ENCODE measurements at regions not wholly inside any gene's neighbourhood (a gene's known extent, or its start where the extent isn't known, plus 50 kb on each side); places are given as distances from the start of the nearest gene placed in this dataset.
"Not testable (repeated sequence)": the region's sequence is repeated elsewhere in the genome, so short reads cannot be mapped to it uniquely, and the experiment has no call there.

- DNase-seq (ENCODE audit: low read depth): no peak
Observed at GRCh38 chr1:198934426-198934825, 295.6 kb downstream of the PTPRC start.

- no peak for DNase-seq (ENCODE audit: low read depth)
Observed at GRCh38 chr1:198934901-198935305, 296.1 kb downstream of the PTPRC start.

GRCh38 chr1:198935306-198935921, 296.6 kb downstream of the PTPRC start:
- DNase-seq (ENCODE audit: low read depth): peak; percentile 83

- DNase-seq (ENCODE audit: low read depth): no peak
Observed at GRCh38 chr1:198936371-198937083, 297.7 kb downstream of the PTPRC start.

GRCh38 chr1:198937231-198938031, 298.6 kb downstream of the PTPRC start:
- peak; percentile 57 for DNase-seq (ENCODE audit: low read depth)

- no peak for DNase-seq (ENCODE audit: low read depth)
Observed at GRCh38 chr1:198939286-198939685, 300.4 kb downstream of the PTPRC start.

GRCh38 chr1:198939956-198940355, 301.1 kb downstream of the PTPRC start:
- DNase-seq (ENCODE audit: low read depth): no peak

GRCh38 chr1:198942466-198942865, 303.6 kb downstream of the PTPRC start:
- DNase-seq (ENCODE audit: low read depth): no peak

- DNase-seq (ENCODE audit: low read depth): no peak
Observed at GRCh38 chr1:198943484-198944187, 304.8 kb downstream of the PTPRC start.

- DNase-seq (ENCODE audit: low read depth): no peak
Observed at GRCh38 chr1:198947456-198947855, 308.6 kb downstream of the PTPRC start.

GRCh38 chr1:198948895-198949659, 310.2 kb downstream of the PTPRC start:
- no peak for DNase-seq (ENCODE audit: low read depth)

GRCh38 chr1:198950036-198950435, 311.2 kb downstream of the PTPRC start:
- no peak for DNase-seq (ENCODE audit: low read depth)

- DNase-seq (ENCODE audit: low read depth): no peak
Observed at GRCh38 chr1:198955085-198955484, 316.2 kb downstream of the PTPRC start.

- no peak for DNase-seq (ENCODE audit: low read depth)
Observed at GRCh38 chr1:198957044-198957443, 318.2 kb downstream of the PTPRC start.

- no peak for DNase-seq (ENCODE audit: low read depth)
Observed at GRCh38 chr1:198959032-198959431, 320.2 kb downstream of the PTPRC start.

- no peak for DNase-seq (ENCODE audit: low read depth)
Observed at GRCh38 chr1:198959676-198960075, 320.8 kb downstream of the PTPRC start.

GRCh38 chr1:198963796-198964195, 325.0 kb downstream of the PTPRC start:
- DNase-seq (ENCODE audit: low read depth): not testable (repeated sequence)

- DNase-seq (ENCODE audit: low read depth): no peak
Observed at GRCh38 chr1:198966519-198966918, 327.7 kb downstream of the PTPRC start.

- DNase-seq (ENCODE audit: low read depth): no peak
Observed at GRCh38 chr1:198967566-198967965, 328.7 kb downstream of the PTPRC start.

- no peak for DNase-seq (ENCODE audit: low read depth)
Observed at GRCh38 chr1:198968866-198969265, 330.0 kb downstream of the PTPRC start.

GRCh38 chr1:198969981-198970380, 331.1 kb downstream of the PTPRC start:
- DNase-seq (ENCODE audit: low read depth): no peak

- DNase-seq (ENCODE audit: low read depth): no peak
Observed at GRCh38 chr1:198970916-198971315, 332.1 kb downstream of the PTPRC start.

Data from HS-27A (cell line).